Endothelial cell of umbilical vein (primary cell): ENCODE measurements at regions not wholly inside any gene's neighbourhood (a gene's known extent, or its start where the extent isn't known, plus 50 kb on each side); places are given as distances from the start of the nearest gene placed in this dataset.

Source experiments
- BruUV-seq: library from RNA; stranded (reverse); fragments of 400-500 nt; replicated peaks from 2 replicates; lab custom pipeline; 2021; lab: Mats Ljungman, UMichigan
- CTCF ChIA-PET: fragments of 300-600, 350-600 bp; sonication (Branson Sonifier 250); formaldehyde crosslinking; loops from one replicate; lab custom pipeline; 2021; ENCODE audit warnings: antibody characterized with exemption, inconsistent platforms; lab: Charles Lee
- POLR2A ChIA-PET: fragments of 300-600, 350-600 bp; sonication (Branson Sonifier 250); formaldehyde crosslinking; loops from one replicate; lab custom pipeline; 2021; ENCODE audit warnings: antibody characterized with exemption, inconsistent platforms; lab: Charles Lee
- DNase-seq: peaks from one replicate; pipeline ENCODE4 v3.0.0-alpha.2; 2011; ENCODE audit warnings: low read depth, low spot score
- FAIRE-seq: peaks from 2 replicates; lab custom pipeline; 2011; peaks lifted over from hg19 to GRCh38; lab: Jason Lieb, UNC
- H2AFZ ChIP-seq: 2 replicates; pipeline ENCODE4 v1.6.0; 2012; ENCODE audit warnings: low read depth, low read length, control low read depth, inconsistent platforms
- H3K27ac ChIP-seq: 2 replicates; pipeline ENCODE4 v1.5.1; 2011; ENCODE audit warnings: low read depth, mild to moderate bottlenecking, control low read depth, low read length, moderate library complexity; ENCODE audit not compliant: insufficient read depth
- H3K27me3 ChIP-seq, 2 experiments: 2 replicates each; pipeline versions ENCODE4 v1.6.0 to v1.6.1; 2011; ENCODE audit warnings: low read length in 2 of 2, mixed read lengths in 1 of 2; ENCODE audit not compliant: control insufficient read depth in 2 of 2, insufficient read depth in 2 of 2
- H3K36me3 ChIP-seq, 2 experiments: 2 replicates in 1 of 2; 3 replicates in 1 of 2; pipeline ENCODE4 v1.5.1; 2011; ENCODE audit warnings: low read length in 2 of 2, mild to moderate bottlenecking in 1 of 2, moderate library complexity in 1 of 2; ENCODE audit not compliant: control insufficient read depth in 2 of 2, insufficient read depth in 2 of 2; ENCODE audit errors: extremely low read depth in 1 of 2
- H3K4me1 ChIP-seq: 3 replicates; pipeline ENCODE4 v1.5.1; 2011; ENCODE audit warnings: mild to moderate bottlenecking, low read length; ENCODE audit not compliant: control insufficient read depth, insufficient read depth; ENCODE audit errors: extremely low read depth
- H3K4me2 ChIP-seq: 2 replicates; pipeline ENCODE4 v1.6.1; 2011; ENCODE audit warnings: low read length, control low read depth, mixed read lengths; ENCODE audit not compliant: insufficient read depth
- H3K4me3 ChIP-seq, 3 experiments: fragments of 200-600 bp in 1 of 3; sonication (generic), shearing (Covaris generic) in 1 of 3; replicated peaks in 1 of 3; 2 replicates each; pipeline ENCODE4 v1.5.1; 2011 to 2016; ENCODE audit warnings: control low read depth in 3 of 3, low read length in 3 of 3, mild to moderate bottlenecking in 2 of 3, inconsistent platforms in 1 of 3, low read depth in 1 of 3, moderate library complexity in 1 of 3; ENCODE audit not compliant: insufficient read depth in 1 of 3
- H3K79me2 ChIP-seq: 2 replicates; pipeline ENCODE4 v1.6.0; 2012; ENCODE audit warnings: low read length, inconsistent platforms; ENCODE audit not compliant: control insufficient read depth, insufficient read depth
- H3K9ac ChIP-seq: replicated peaks from 2 replicates; pipeline ENCODE3; 2011; ENCODE audit warnings: low read length, control low read depth; ENCODE audit not compliant: insufficient read depth; ENCODE audit errors: extremely low read depth
- H3K9me1 ChIP-seq: replicated peaks from 3 replicates; pipeline ENCODE4 v1.6.0; 2011; ENCODE audit warnings: mild to moderate bottlenecking, low read length; ENCODE audit not compliant: control insufficient read depth, insufficient read depth; ENCODE audit errors: extremely low read depth
- H3K9me3 ChIP-seq: replicated peaks from 2 replicates; pipeline ENCODE4 v1.5.1; 2012; ENCODE audit warnings: low read length, inconsistent platforms; ENCODE audit not compliant: control insufficient read depth, insufficient read depth
- H4K20me1 ChIP-seq: replicated peaks from 2 replicates; pipeline ENCODE3; 2011; ENCODE audit warnings: mild to moderate bottlenecking, low read length; ENCODE audit not compliant: control insufficient read depth, insufficient read depth; ENCODE audit errors: extremely low read depth
- EZH2 ChIP-seq: IDR thresholded peaks from 2 replicates; pipeline ENCODE4 v1.6.1; 2012; ENCODE audit warnings: borderline replicate concordance, low read depth, mild to moderate bottlenecking, moderate library complexity, low read length, inconsistent platforms; ENCODE audit not compliant: severe bottlenecking
- FOS ChIP-seq: IDR thresholded peaks from 2 replicates; pipeline ENCODE4 v1.6.1; 2011; ENCODE audit warnings: mild to moderate bottlenecking, low read length, moderate library complexity, borderline replicate concordance; ENCODE audit not compliant: insufficient read depth
- GATA2 ChIP-seq: IDR thresholded peaks from 2 replicates; pipeline ENCODE4 v1.7.0; 2011; ENCODE audit warnings: low read depth, mild to moderate bottlenecking, moderate library complexity, mixed read lengths, low read length; ENCODE audit not compliant: insufficient read length, insufficient read depth
- JUN ChIP-seq: IDR thresholded peaks from 2 replicates; pipeline ENCODE4 v1.6.1; 2011; ENCODE audit warnings: borderline replicate concordance, low read depth; ENCODE audit not compliant: insufficient read length, insufficient read depth
- POLR2A ChIP-seq: IDR thresholded peaks from 2 replicates; pipeline ENCODE4 v1.6.1; 2012; ENCODE audit warnings: low read depth, mild to moderate bottlenecking, control low read depth, low read length
- POLR2AphosphoS5 ChIP-seq: IDR thresholded peaks from 2 replicates; pipeline ENCODE4 v1.6.1; 2012; ENCODE audit warnings: low read depth, mild to moderate bottlenecking, control low read depth, low read length, moderate library complexity; ENCODE audit not compliant: insufficient read depth
- dilution Hi-C: fragments of 300-500 bp; cut with MboI; formaldehyde crosslinking; loops from one replicate; pipeline ENCODE4 v1.15.0; 2019; ENCODE audit warnings: low sequenced_read_pairs; ENCODE audit not compliant: extremely low pct_ligation_motif_present
- intact Hi-C: fragments of 100-400 bp; cut with micrococcal nuclease; formaldehyde crosslinking; loops from one replicate; pipeline ENCODE4 v1.10.0; 2022
- TF ChIP-seq, protein P1 (sequence below): IDR thresholded peaks from 2 replicates; pipeline ENCODE4 v1.6.1; 2011; ENCODE audit not compliant: insufficient read depth, insufficient read length
- TF ChIP-seq, protein P2 (sequence below), 2 donors: IDR thresholded peaks; 1 replicate in 1 of 2; 2 replicates in 1 of 2; pipeline ENCODE4 v1.5.1; 2011; ENCODE audit warnings: low read length in 2 of 2, mild to moderate bottlenecking in 2 of 2, moderate library complexity in 2 of 2, control low read depth in 1 of 2, inconsistent platforms in 1 of 2, low read depth in 1 of 2; ENCODE audit not compliant: insufficient read depth in 1 of 2; ENCODE audit errors: extremely low read depth in 1 of 2

DNA sequence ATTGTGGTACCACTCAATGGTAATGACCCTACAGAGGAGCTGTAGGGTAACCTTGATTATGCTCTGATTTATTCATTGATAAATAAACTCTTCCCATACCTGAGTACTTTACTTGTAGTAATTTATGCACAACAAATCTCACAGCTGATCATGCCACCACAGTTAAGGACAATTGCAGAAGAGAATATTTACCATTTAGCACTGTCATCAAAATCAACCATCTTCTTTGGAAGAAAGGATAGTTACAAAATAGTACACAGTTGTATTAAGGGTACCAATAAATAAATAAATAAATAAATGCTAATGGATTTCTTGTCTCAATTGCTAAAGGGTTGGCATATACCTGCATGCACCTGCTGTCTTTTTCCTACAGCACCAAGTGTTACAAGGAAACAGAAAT is 97.6 kb upstream of the PDE1C start:
- Histone ChIP-seq H3K27ac (no peak overlapping the region), H3K9me3 (no peaks in the 10 kb centered on the region), H3K4me1 (peaks cover 8% of the 10 kb centered on the region), H3K27me3 (no peaks in the 10 kb centered on the region), H3K9me1 (no peaks in the 10 kb centered on the region), H3K79me2 (no peaks in the 10 kb centered on the region), H3K9ac (no peak overlapping the region), H4K20me1 (no peaks in the 10 kb centered on the region), H2AFZ (no peak overlapping the region), H3K4me3 (no peak overlapping the region), H3K4me2 (no peak overlapping the region), H3K36me3 (no peaks in the 10 kb centered on the region)
- POLR2A ChIA-PET, result no interaction called here
- CTCF ChIA-PET, result interaction anchor here (1.1 to 4.6 kb wide), 5 partner anchors 10 to 403 kb away, joined by 3 to 37 read pairs (median 4); no protein-coding TSS in a partner anchor
- no peak for TF ChIP-seq GATA2
- no peak for TF ChIP-seq POLR2AphosphoS5
- TF ChIP-seq FOS, result no peak
- TF ChIP-seq POLR2A, result no peak
- TF ChIP-seq, protein P1, sequence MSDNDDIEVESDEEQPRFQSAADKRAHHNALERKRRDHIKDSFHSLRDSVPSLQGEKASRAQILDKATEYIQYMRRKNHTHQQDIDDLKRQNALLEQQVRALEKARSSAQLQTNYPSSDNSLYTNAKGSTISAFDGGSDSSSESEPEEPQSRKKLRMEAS, result no peak
- TF ChIP-seq, protein P2, sequence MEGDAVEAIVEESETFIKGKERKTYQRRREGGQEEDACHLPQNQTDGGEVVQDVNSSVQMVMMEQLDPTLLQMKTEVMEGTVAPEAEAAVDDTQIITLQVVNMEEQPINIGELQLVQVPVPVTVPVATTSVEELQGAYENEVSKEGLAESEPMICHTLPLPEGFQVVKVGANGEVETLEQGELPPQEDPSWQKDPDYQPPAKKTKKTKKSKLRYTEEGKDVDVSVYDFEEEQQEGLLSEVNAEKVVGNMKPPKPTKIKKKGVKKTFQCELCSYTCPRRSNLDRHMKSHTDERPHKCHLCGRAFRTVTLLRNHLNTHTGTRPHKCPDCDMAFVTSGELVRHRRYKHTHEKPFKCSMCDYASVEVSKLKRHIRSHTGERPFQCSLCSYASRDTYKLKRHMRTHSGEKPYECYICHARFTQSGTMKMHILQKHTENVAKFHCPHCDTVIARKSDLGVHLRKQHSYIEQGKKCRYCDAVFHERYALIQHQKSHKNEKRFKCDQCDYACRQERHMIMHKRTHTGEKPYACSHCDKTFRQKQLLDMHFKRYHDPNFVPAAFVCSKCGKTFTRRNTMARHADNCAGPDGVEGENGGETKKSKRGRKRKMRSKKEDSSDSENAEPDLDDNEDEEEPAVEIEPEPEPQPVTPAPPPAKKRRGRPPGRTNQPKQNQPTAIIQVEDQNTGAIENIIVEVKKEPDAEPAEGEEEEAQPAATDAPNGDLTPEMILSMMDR (IDR thresholded peaks at IDR 0.05; ENCODE audit: extremely low read depth in 1 of 2, insufficient read depth in 1 of 2, low read depth in 1 of 2, low read length in 2 of 2), result no peak
- no peak for TF ChIP-seq EZH2
- TF ChIP-seq JUN, result no peak
- DNase-seq (no peak), FAIRE-seq (no peak)
- intact Hi-C loops, result no loop called here
- dilution Hi-C loops, result no loop called here
- BruUV-seq, result no TSS peak
